Mesothelial cell of epicardium (in vitro differentiated cells): ENCODE measurements at regions not wholly inside any gene's neighbourhood (a gene's known extent, or its start where the extent isn't known, plus 50 kb on each side); places are given as distances from the start of the nearest gene placed in this dataset.

Experiments used
- DNase-seq, 2 experiments: peaks; one replicate each; pipeline ENCODE4 v3.0.0; 2021; ENCODE audit warnings: low spot score in 2 of 2; ENCODE audit not compliant: unreplicated experiment in 2 of 2
- H3K27ac Mint-ChIP-seq: 2 replicates; pipeline ENCODE4 v1.8.0; 2021; ENCODE audit warnings: mixed read lengths
- H3K27me3 Mint-ChIP-seq: 2 replicates; pipeline ENCODE4 v1.8.0; 2021; ENCODE audit warnings: low read depth, mixed read lengths
- H3K36me3 Mint-ChIP-seq: 2 replicates; pipeline ENCODE4 v1.8.0; 2021; ENCODE audit warnings: mixed read lengths
- H3K4me1 Mint-ChIP-seq: 2 replicates; pipeline ENCODE4 v1.8.0; 2021; ENCODE audit warnings: mixed read lengths
- H3K4me3 Mint-ChIP-seq: 2 replicates; pipeline ENCODE4 v1.8.0; 2021; ENCODE audit warnings: mild to moderate bottlenecking, moderate library complexity, mixed read lengths
- H3K9me3 Mint-ChIP-seq: 2 replicates; pipeline ENCODE4 v1.8.0; 2021; ENCODE audit warnings: mixed read lengths
- CTCF ChIP-seq: fragments of 200-600 bp; sonication (generic); IDR thresholded peaks from one replicate; pipeline ENCODE4 v1.5.0; 2021; ENCODE audit warnings: antibody characterized with exemption; ENCODE audit not compliant: unreplicated experiment

GRCh38 chr15:38896647-38897046 lies 332.0 kb upstream of the RASGRP1 start:
- DNase-seq, result no peak
- Mint-ChIP-seq H3K4me3 (no peak overlapping the region), H3K36me3 (no peaks in the 10 kb centered on the region), H3K4me1 (peaks cover 52% of the 10 kb centered on the region), H3K9me3 (peaks cover 9% of the 10 kb centered on the region), H3K27me3 (no peaks in the 10 kb centered on the region), H3K27ac (peak overlapping the region; percentile 25)
- no peak for TF ChIP-seq CTCF

GRCh38 chr15:38897551-38897950 lies 332.9 kb upstream of the RASGRP1 start:
- TF ChIP-seq CTCF, result no peak
- Mint-ChIP-seq H3K27ac (peak overlapping the region; percentile 22), H3K9me3 (peaks cover 10% of the 10 kb centered on the region), H3K36me3 (no peaks in the 10 kb centered on the region), H3K4me3 (no peak overlapping the region), H3K4me1 (peaks cover 52% of the 10 kb centered on the region), H3K27me3 (no peaks in the 10 kb centered on the region)
- DNase-seq, result no peak

- no peaks in the 10 kb centered on the region for H3K36me3 Mint-ChIP-seq
- no peaks in the 10 kb centered on the region for H3K27me3 Mint-ChIP-seq
- peak overlapping the region; percentile 22 for H3K27ac Mint-ChIP-seq
- no peak for TF ChIP-seq CTCF
- peaks cover 48% of the 10 kb centered on the region for H3K4me1 Mint-ChIP-seq
- DNase-seq, result no peak
- no peak overlapping the region for H3K4me3 Mint-ChIP-seq
- peaks cover 10% of the 10 kb centered on the region for H3K9me3 Mint-ChIP-seq
These were observed 333.6 kb upstream of the RASGRP1 start for GRCh38 chr15:38898236-38898635.

GRCh38 chr15:38899300-38899699 lies 334.7 kb upstream of the RASGRP1 start:
- no peak for DNase-seq
- Mint-ChIP-seq H3K4me3 (no peak overlapping the region), H3K27me3 (no peaks in the 10 kb centered on the region), H3K4me1 (peaks cover 38% of the 10 kb centered on the region), H3K36me3 (no peaks in the 10 kb centered on the region), H3K9me3 (peaks cover 18% of the 10 kb centered on the region), H3K27ac (no peak overlapping the region)
- no peak for TF ChIP-seq CTCF

- Mint-ChIP-seq H3K4me3 (no peak overlapping the region), H3K36me3 (peaks cover 5% of the 10 kb centered on the region), H3K27ac (no peak overlapping the region), H3K4me1 (peaks cover 3% of the 10 kb centered on the region), H3K9me3 (peaks cover 52% of the 10 kb centered on the region), H3K27me3 (no peaks in the 10 kb centered on the region)
- DNase-seq, result no peak
- TF ChIP-seq CTCF, result no peak
These were observed 339.7 kb upstream of the RASGRP1 start for GRCh38 chr15:38904298-38904697.

GRCh38 chr15:38905632-38906031 lies 341.0 kb upstream of the RASGRP1 start:
- H3K36me3 Mint-ChIP-seq, result peaks cover 5% of the 10 kb centered on the region
- no peak overlapping the region for H3K27ac Mint-ChIP-seq
- DNase-seq, result no peak
- H3K9me3 Mint-ChIP-seq, result peaks cover 65% of the 10 kb centered on the region
- H3K4me3 Mint-ChIP-seq, result no peak overlapping the region
- TF ChIP-seq CTCF, result no peak
- no peaks in the 10 kb centered on the region for H3K4me1 Mint-ChIP-seq
- H3K27me3 Mint-ChIP-seq, result no peaks in the 10 kb centered on the region
